Erythroblast (primary cell): ENCODE measurements at regions not wholly inside any gene's neighbourhood (a gene's known extent, or its start where the extent isn't known, plus 50 kb on each side); places are given as distances from the start of the nearest gene placed in this dataset.

Experiments used
- GATA1 ChIP-seq: IDR thresholded peaks from 2 replicates; pipeline ENCODE4 v1.6.1; 2011; ENCODE audit warnings: low read depth, mild to moderate bottlenecking, control low read depth, low read length, moderate library complexity
- POLR2A ChIP-seq: IDR thresholded peaks from 2 replicates; pipeline ENCODE4 v1.6.1; 2011; ENCODE audit warnings: mild to moderate bottlenecking, low read length

- TF ChIP-seq POLR2A (no peak), GATA1 (no peak)
Observed at GRCh38 chr5:93674866-93675459, 66.4 kb downstream of the POU5F2 start.
